Mesendoderm (in vitro differentiated cells): ENCODE measurements at regions not wholly inside any gene's neighbourhood (a gene's known extent, or its start where the extent isn't known, plus 50 kb on each side); places are given as distances from the start of the nearest gene placed in this dataset.

Experiments
- DNase-seq: peaks from one replicate; pipeline ENCODE4 v3.0.0; 2013
- H2AK5ac ChIP-seq: 2 replicates; pipeline ENCODE4 v1.6.1; 2013; ENCODE audit warnings: low read length, inconsistent platforms
- H2BK120ac ChIP-seq: 2 replicates; pipeline ENCODE4 v1.6.1; 2013; ENCODE audit warnings: low read depth, mild to moderate bottlenecking, low read length, moderate library complexity, mixed read lengths
- H2BK15ac ChIP-seq: replicated peaks from 2 replicates; pipeline ENCODE4 v1.6.1; 2013; ENCODE audit warnings: low read depth, mild to moderate bottlenecking, moderate library complexity
- H2BK5ac ChIP-seq: 2 replicates; pipeline ENCODE4 v1.6.1; 2013; ENCODE audit warnings: low read length, inconsistent platforms
- H3K18ac ChIP-seq: 2 replicates; pipeline ENCODE4 v1.6.1; 2013; ENCODE audit warnings: mild to moderate bottlenecking, low read length, mixed read lengths
- H3K23ac ChIP-seq: one replicate; pipeline ENCODE4 v1.6.1; 2013; ENCODE audit warnings: low read length
- H3K27ac ChIP-seq: 2 replicates; pipeline ENCODE4 v1.5.1; 2013; ENCODE audit warnings: low read depth, mild to moderate bottlenecking, inconsistent platforms, low read length, moderate library complexity
- H3K27me3 ChIP-seq: 2 replicates; pipeline ENCODE4 v1.6.1; 2013; ENCODE audit warnings: low read length, control low read depth, mild to moderate bottlenecking, inconsistent platforms; ENCODE audit not compliant: insufficient read depth, poor library complexity
- H3K36me3 ChIP-seq: 2 replicates; pipeline ENCODE4 v1.6.1; 2013; ENCODE audit warnings: low read length, inconsistent platforms; ENCODE audit not compliant: control insufficient read depth, insufficient read depth
- H3K4ac ChIP-seq: one replicate; pipeline ENCODE4 v1.6.1; 2013; ENCODE audit warnings: low read depth, mild to moderate bottlenecking, low read length, moderate library complexity
- H3K4me1 ChIP-seq: 2 replicates; pipeline ENCODE4 v1.6.1; 2013; ENCODE audit warnings: low read depth, low read length, inconsistent platforms; ENCODE audit not compliant: control insufficient read depth
- H3K4me2 ChIP-seq: 2 replicates; pipeline ENCODE4 v1.6.1; 2013; ENCODE audit warnings: low read length
- H3K4me3 ChIP-seq: 2 replicates; pipeline ENCODE4 v1.5.1; 2013; ENCODE audit warnings: mild to moderate bottlenecking, low read length
- H3K56ac ChIP-seq: one replicate; pipeline ENCODE4 v1.6.1; 2013; ENCODE audit warnings: low read length
- H3K79me1 ChIP-seq: 2 replicates; pipeline ENCODE4 v1.6.1; 2013; ENCODE audit warnings: low read length, inconsistent platforms
- H3K79me2 ChIP-seq: 2 replicates; pipeline ENCODE4 v1.6.1; 2013; ENCODE audit warnings: mild to moderate bottlenecking, low read length; ENCODE audit not compliant: control insufficient read depth, insufficient read depth
- H3K9ac ChIP-seq: 2 replicates; pipeline ENCODE4 v1.6.1; 2013; ENCODE audit warnings: low read length, inconsistent platforms
- H4K5ac ChIP-seq: one replicate; pipeline ENCODE4 v1.6.1; 2013; ENCODE audit warnings: low read length
- H4K8ac ChIP-seq: one replicate; pipeline ENCODE4 v1.6.1; 2013; ENCODE audit warnings: low read depth, mild to moderate bottlenecking, control low read depth, low read length, moderate library complexity
- WGBS: extraction: QIAGEN DNeasy Blood & Tissue Kit; methylation state at CpG from one replicate; pipeline ENCODE4 v1.1.7; 2013; ENCODE audit warnings: low lambda C conversion rate, missing lambda C conversion rate; ENCODE audit not compliant: insufficient coverage; ENCODE audit errors: extremely low coverage; 5-methylcytosine and 5-hydroxymethylcytosine counted together

DNA sequence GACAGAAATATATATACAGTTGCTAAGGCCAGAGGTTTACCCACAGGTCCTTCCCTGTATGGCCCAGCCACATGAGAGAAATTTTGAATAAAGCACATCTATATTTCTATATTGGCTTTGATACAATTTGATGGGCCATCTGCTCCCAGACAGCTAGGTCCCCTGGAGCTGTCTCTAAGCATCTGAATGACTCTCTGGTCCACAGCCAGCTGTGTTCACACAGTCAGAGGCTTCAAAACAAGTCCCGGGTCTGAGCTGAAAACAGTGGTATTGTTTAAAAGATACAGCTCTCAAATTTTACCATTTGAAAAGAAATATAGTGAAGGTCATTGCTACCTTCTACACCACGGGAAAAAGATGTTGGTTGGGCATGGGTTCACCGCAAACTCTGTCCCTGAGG is 161.1 kb downstream of the SLC35B3 start:
- H2BK120ac ChIP-seq: no peak overlapping the region
- H3K18ac ChIP-seq: no peak overlapping the region
- no peaks in the 10 kb centered on the region for H3K79me2 ChIP-seq
- H3K27me3 ChIP-seq: no peaks in the 10 kb centered on the region
- H3K4me1 ChIP-seq: peaks cover 2% of the 10 kb centered on the region
- no peaks in the 10 kb centered on the region for H3K36me3 ChIP-seq
- no peak overlapping the region for H3K56ac ChIP-seq
- H3K4me3 ChIP-seq: no peak overlapping the region
- no peak overlapping the region for H3K4ac ChIP-seq
- no peak overlapping the region for H2BK15ac ChIP-seq
- no peaks in the 10 kb centered on the region for H3K79me1 ChIP-seq
- H4K8ac ChIP-seq: no peak overlapping the region
- no peak overlapping the region for H2BK5ac ChIP-seq
- no peak overlapping the region for H3K27ac ChIP-seq
- H3K23ac ChIP-seq: no peak overlapping the region
- H3K9ac ChIP-seq: no peak overlapping the region
- no CpG with 5 or more reads among the region's 3 CpGs for WGBS
- no peak overlapping the region for H3K4me2 ChIP-seq
- DNase-seq: no peak
- no peak overlapping the region for H2AK5ac ChIP-seq
- no peak overlapping the region for H4K5ac ChIP-seq

DNA sequence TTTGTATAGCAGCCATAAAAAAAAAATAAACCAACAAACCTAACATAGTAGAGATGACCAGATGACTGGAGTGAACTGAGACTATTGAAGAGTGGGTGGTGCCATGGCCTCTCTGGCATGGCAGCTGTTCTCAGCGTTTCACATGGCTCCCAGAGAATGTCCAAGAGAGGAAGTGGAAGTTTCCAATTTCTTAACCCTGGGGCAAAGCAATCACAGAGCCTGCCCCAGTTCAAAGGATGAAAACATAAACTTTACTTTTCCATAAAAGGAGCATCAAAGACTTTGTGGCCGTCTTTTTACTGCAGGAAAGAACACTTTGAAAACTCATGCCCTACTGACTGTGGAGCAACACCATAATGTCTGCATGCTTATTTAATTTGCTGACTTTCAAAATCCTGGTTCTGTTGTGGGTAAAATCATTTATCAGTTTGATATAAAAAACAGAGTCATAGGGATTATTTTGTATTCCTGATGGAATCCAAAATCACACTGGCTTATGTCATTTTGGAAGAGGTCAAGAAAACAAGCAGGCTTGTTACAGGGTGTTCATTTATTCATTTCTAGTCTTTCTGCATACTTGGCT is 165.4 kb downstream of the SLC35B3 start:
- H4K8ac ChIP-seq: no peak overlapping the region
- H3K4me2 ChIP-seq: no peak overlapping the region
- no CpG with 5 or more reads among the region's 2 CpGs for WGBS
- H3K9ac ChIP-seq: no peak overlapping the region
- no peak overlapping the region for H2AK5ac ChIP-seq
- no peak overlapping the region for H3K56ac ChIP-seq
- H3K23ac ChIP-seq: no peak overlapping the region
- H3K27me3 ChIP-seq: no peaks in the 10 kb centered on the region
- no peaks in the 10 kb centered on the region for H3K79me1 ChIP-seq
- H3K4me1 ChIP-seq: no peaks in the 10 kb centered on the region
- H2BK120ac ChIP-seq: no peak overlapping the region
- H3K79me2 ChIP-seq: no peaks in the 10 kb centered on the region
- H3K18ac ChIP-seq: no peak overlapping the region
- no peak for DNase-seq
- no peak overlapping the region for H3K4me3 ChIP-seq
- no peak overlapping the region for H4K5ac ChIP-seq
- no peak overlapping the region for H3K4ac ChIP-seq
- no peak overlapping the region for H2BK15ac ChIP-seq
- no peak overlapping the region for H2BK5ac ChIP-seq
- no peaks in the 10 kb centered on the region for H3K36me3 ChIP-seq
- H3K27ac ChIP-seq: no peak overlapping the region

DNA sequence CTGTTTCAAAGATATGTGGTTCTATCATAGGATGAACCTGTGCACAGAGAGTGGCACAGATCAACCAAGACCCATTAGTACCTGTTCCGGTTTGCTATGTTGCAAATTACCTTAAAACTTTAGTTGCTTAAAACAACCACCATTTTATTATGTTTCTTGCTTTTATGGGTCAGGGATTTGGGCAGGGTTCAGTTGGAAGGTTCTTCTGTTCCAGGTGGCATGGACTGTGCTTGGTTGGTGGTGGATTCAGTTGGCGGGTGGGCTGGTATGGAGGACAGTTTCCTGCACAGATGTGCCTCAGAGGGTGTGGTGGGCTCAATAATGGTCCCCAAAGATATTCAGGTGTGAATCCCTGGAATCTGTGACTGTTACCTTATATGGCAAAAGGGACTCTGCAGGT is 166.3 kb downstream of the SLC35B3 start:
- no peak overlapping the region for H2BK15ac ChIP-seq
- no peaks in the 10 kb centered on the region for H3K36me3 ChIP-seq
- no peak overlapping the region for H3K56ac ChIP-seq
- H2AK5ac ChIP-seq: no peak overlapping the region
- no peak overlapping the region for H3K18ac ChIP-seq
- H3K4me3 ChIP-seq: no peak overlapping the region
- no peak overlapping the region for H3K27ac ChIP-seq
- H3K27me3 ChIP-seq: no peaks in the 10 kb centered on the region
- H3K23ac ChIP-seq: no peak overlapping the region
- no peaks in the 10 kb centered on the region for H3K79me2 ChIP-seq
- H3K4ac ChIP-seq: no peak overlapping the region
- no peak overlapping the region for H3K4me2 ChIP-seq
- no peaks in the 10 kb centered on the region for H3K79me1 ChIP-seq
- no peaks in the 10 kb centered on the region for H3K4me1 ChIP-seq
- no peak overlapping the region for H4K5ac ChIP-seq
- H3K9ac ChIP-seq: no peak overlapping the region
- DNase-seq: no peak
- no CpG with 5 or more reads among the region's 2 CpGs for WGBS
- no peak overlapping the region for H4K8ac ChIP-seq
- H2BK5ac ChIP-seq: no peak overlapping the region
- no peak overlapping the region for H2BK120ac ChIP-seq

DNA sequence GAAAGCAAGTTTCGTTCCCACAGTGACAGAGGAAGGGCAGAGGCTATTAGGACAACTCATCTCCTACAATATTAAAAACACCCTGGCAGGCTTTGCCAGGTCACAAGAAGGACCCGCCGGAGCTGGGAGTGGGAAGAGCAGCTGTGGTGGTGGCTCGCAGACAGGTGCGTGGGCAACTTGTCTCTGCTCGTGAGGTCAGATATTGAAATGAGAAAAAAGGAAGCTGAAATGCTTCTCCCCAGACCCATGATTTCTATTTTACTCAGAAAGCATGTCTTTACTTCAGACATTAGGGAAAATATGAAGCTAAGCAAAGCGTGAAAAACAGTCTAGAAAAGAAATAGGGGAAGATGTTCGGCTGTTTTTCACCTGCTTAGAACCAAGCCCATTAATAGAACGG is 166.3 kb upstream of the EEF1E1 start:
- H3K18ac ChIP-seq: no peak overlapping the region
- no peaks in the 10 kb centered on the region for H3K79me2 ChIP-seq

DNA sequence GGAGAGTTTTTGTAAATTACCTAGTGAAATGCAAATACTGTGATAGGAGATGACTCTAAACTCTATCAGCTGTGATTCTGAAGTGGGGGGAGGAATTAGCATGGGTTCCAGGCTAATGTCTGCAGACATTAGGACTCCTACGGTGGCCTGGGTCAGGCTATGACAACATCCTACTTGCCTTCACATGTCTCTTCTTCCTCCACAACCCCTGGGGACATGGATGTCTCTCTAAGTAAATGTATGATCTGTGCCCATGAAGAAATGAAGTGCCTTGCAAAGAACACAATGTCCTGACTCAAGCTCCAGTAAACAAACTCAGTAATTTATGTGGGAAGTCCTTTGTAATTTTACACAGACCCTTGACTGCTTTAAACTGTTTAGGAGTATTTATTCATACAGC is 165.8 kb upstream of the EEF1E1 start:
- H3K23ac ChIP-seq: no peak overlapping the region

More for the DNA sequence above, 166.3 kb upstream of the EEF1E1 start:
- Histone ChIP-seq H2AK5ac (no peak overlapping the region), H3K27ac (no peak overlapping the region), H4K5ac (no peak overlapping the region), H3K27me3 (no peaks in the 10 kb centered on the region), H3K9ac (no peak overlapping the region), H3K4me2 (no peak overlapping the region), H3K4me1 (no peaks in the 10 kb centered on the region), H2BK5ac (no peak overlapping the region), H2BK15ac (no peak overlapping the region), H3K4ac (no peak overlapping the region), H2BK120ac (no peak overlapping the region), H3K4me3 (no peak overlapping the region), H3K56ac (no peak overlapping the region), H3K79me1 (no peaks in the 10 kb centered on the region), H4K8ac (no peak overlapping the region), H3K36me3 (no peaks in the 10 kb centered on the region), H3K23ac (no peak overlapping the region)
- no CpG with 5 or more reads among the region's 9 CpGs for WGBS
- DNase-seq: no peak

DNA sequence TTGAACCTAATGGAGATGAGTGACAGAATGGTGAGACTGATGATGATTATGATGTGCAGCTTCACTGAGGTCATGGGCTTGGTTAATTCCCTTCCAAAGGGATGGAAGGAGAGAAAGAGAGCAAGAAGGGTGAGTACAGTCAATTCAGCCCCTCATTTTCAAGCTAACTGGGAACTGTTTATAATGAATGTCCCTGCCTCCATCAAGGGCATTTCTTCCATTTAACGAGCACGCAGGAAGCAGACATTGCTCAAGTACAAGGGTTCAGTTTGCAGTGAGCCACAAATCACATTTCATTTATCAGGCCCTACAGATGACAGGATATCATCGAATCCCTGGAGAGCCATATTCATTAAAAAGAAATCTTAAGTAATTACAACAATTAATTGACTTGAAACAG is 158.3 kb upstream of the EEF1E1 start:
- H4K8ac ChIP-seq: no peak overlapping the region

More for the DNA sequence above, 165.8 kb upstream of the EEF1E1 start:
- Histone ChIP-seq H4K8ac (no peak overlapping the region), H3K79me1 (no peaks in the 10 kb centered on the region), H3K79me2 (no peaks in the 10 kb centered on the region), H3K4me3 (no peak overlapping the region), H2BK15ac (no peak overlapping the region), H3K27ac (no peak overlapping the region), H3K56ac (no peak overlapping the region), H2BK5ac (no peak overlapping the region), H3K27me3 (no peaks in the 10 kb centered on the region), H4K5ac (no peak overlapping the region), H3K36me3 (no peaks in the 10 kb centered on the region), H3K18ac (no peak overlapping the region), H3K4me1 (no peaks in the 10 kb centered on the region), H2AK5ac (no peak overlapping the region), H3K9ac (no peak overlapping the region), H3K4me2 (no peak overlapping the region), H2BK120ac (no peak overlapping the region), H3K4ac (no peak overlapping the region)
- WGBS: no CpG with 5 or more reads among the region's 1 CpG
- no peak for DNase-seq

More for the DNA sequence above, 158.3 kb upstream of the EEF1E1 start:
- Histone ChIP-seq H2BK120ac (no peak overlapping the region), H3K27ac (no peak overlapping the region), H3K4me1 (no peaks in the 10 kb centered on the region), H2BK5ac (no peak overlapping the region), H2AK5ac (no peak overlapping the region), H3K56ac (no peak overlapping the region), H3K4me2 (no peak overlapping the region), H2BK15ac (no peak overlapping the region), H3K18ac (no peak overlapping the region), H3K27me3 (no peaks in the 10 kb centered on the region), H3K4me3 (no peak overlapping the region), H3K23ac (no peak overlapping the region), H3K79me1 (no peaks in the 10 kb centered on the region), H3K79me2 (no peaks in the 10 kb centered on the region), H4K5ac (no peak overlapping the region), H3K9ac (no peak overlapping the region), H3K36me3 (no peaks in the 10 kb centered on the region), H3K4ac (no peak overlapping the region)
- WGBS: no CpG with 5 or more reads among the region's 3 CpGs
- no peak for DNase-seq
